Natural killer cell treated with Interleukin-12 subunit alpha and Interleukin-12 subunit beta and Interleukin-15 and Interleukin-18, amount 100 ng/mL, for 72 hours (primary cell): ENCODE measurements at regions not wholly inside any gene's neighbourhood (a gene's known extent, or its start where the extent isn't known, plus 50 kb on each side); places are given as distances from the start of the nearest gene placed in this dataset.

ENCODE experiments used
- ATAC-seq, 2 donors: fragments of 150-1000 bp; cut with Tn5 transposase in 1 of 2; sonication (Bioruptor Pico), chemical (Tn5 transposase) in 1 of 2; 2 replicates each; pipeline ENCODE4 v1.10.0; 2021
- DNase-seq: peaks from one replicate; pipeline ENCODE4 v3.0.0; 2022; ENCODE audit warnings: low spot score
- H3K27ac Mint-ChIP-seq, 2 donors: 1 replicate in 1 of 2; 2 replicates in 1 of 2; pipeline ENCODE4 v1.8.0; 2022; ENCODE audit warnings: mixed read lengths in 2 of 2, mild to moderate bottlenecking in 1 of 2, moderate library complexity in 1 of 2
- H3K27me3 Mint-ChIP-seq, 2 donors: 1 replicate in 1 of 2; 2 replicates in 1 of 2; pipeline ENCODE4 v1.8.0; 2022; ENCODE audit warnings: mixed read lengths in 2 of 2
- H3K36me3 Mint-ChIP-seq: one replicate; pipeline ENCODE4 v1.8.0; 2022; ENCODE audit warnings: mixed read lengths
- H3K4me1 Mint-ChIP-seq, 2 donors: 1 replicate in 1 of 2; 2 replicates in 1 of 2; pipeline ENCODE4 v1.8.0; 2022; ENCODE audit warnings: low read depth in 2 of 2, mixed read lengths in 2 of 2, mild to moderate bottlenecking in 1 of 2
- H3K4me3 Mint-ChIP-seq: one replicate; pipeline ENCODE4 v1.8.0; 2022; ENCODE audit warnings: mixed read lengths
- H3K9me3 Mint-ChIP-seq: 2 replicates; pipeline ENCODE4 v1.8.0; 2022; ENCODE audit warnings: mixed read lengths

DNA sequence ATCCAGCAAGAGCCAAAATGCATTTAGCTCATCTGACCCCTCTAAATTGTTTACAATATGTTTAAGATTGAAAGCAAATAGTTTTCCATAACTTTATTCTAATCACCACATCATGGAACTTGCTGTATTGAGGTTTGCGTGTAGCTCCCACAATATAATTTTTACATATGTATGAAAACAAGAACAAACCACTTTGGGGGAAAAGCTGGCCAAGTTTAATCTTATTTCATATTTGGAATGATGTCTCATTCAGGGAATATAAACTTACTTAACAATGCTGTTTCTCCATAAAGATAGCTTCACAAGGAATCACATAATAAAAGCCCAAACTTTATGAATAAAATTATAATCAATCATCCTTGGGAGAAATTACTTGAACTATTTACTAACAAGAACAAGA lies 194.6 kb upstream of the PCSK5 start:
- DNase-seq = no peak
- Mint-ChIP-seq H3K27me3 (peaks cover 0 to 2% of the 10 kb centered on the region in 2 donors), H3K36me3 (no peaks in the 10 kb centered on the region), H3K4me3 (no peak overlapping the region), H3K9me3 (no peaks in the 10 kb centered on the region), H3K27ac (no peak overlapping the region), H3K4me1 (no peaks in the 10 kb centered on the region)
- no peak for ATAC-seq

DNA sequence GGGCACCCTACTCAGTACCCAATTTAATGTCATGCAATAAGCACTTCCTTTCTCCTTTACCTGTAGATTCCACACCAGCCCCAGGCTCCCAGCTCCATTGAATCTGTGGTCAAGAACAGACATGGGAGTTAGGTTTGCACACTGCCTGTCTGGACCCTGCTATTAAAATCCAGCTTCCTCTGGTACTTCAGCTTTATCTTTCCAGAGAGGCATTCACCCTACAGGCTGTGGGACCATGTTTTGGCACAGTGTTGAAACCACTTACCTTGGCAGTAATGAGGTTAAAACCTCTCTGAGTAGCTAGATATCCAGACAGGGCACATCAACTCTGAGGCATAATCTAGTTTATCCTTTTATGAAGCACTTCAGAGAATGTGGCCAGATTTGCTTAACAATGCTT lies 191.5 kb upstream of the PCSK5 start:
- Mint-ChIP-seq H3K4me3 (no peak overlapping the region), H3K9me3 (no peaks in the 10 kb centered on the region), H3K36me3 (no peaks in the 10 kb centered on the region), H3K4me1 (no peaks in the 10 kb centered on the region), H3K27me3 (no peaks in the 10 kb centered on the region), H3K27ac (no peak overlapping the region)
- DNase-seq (no peak), ATAC-seq (no peak)

DNA sequence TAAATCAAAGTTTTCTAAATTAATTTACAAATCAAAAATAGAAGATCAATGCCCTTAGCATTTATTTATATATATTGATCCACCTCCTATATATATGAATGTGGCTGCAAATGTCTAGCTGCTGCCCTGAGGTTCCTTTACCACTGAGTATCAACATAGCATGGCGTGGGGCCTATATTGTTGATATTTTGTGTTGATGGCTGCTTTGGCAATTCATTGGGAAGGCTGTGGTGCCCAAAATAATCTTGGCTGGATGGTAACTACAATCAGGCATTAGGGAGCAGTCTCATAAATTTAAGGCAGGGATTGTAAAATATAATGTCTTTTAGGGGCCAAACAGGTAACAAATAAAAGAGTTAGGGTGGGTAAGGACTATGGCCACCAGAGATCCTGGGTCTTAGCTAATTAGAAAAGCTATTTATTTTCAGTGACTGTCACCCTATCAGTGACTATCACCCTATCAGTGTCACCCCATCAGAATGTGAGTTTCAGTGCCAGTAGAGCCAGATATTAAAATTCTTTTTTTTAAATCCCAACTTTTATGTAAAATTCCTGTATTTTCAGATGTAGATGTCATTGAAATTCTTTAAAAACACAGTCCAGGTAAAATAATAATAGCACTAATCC lies 190.7 kb upstream of the PCSK5 start:
- H3K27ac Mint-ChIP-seq = no peak overlapping the region
- H3K4me3 Mint-ChIP-seq = no peak overlapping the region
- no peak for ATAC-seq
- H3K9me3 Mint-ChIP-seq = peaks cover 1% of the 10 kb centered on the region
- DNase-seq = no peak
- no peaks in the 10 kb centered on the region for H3K36me3 Mint-ChIP-seq
- H3K4me1 Mint-ChIP-seq = no peaks in the 10 kb centered on the region
- no peaks in the 10 kb centered on the region for H3K27me3 Mint-ChIP-seq

DNA sequence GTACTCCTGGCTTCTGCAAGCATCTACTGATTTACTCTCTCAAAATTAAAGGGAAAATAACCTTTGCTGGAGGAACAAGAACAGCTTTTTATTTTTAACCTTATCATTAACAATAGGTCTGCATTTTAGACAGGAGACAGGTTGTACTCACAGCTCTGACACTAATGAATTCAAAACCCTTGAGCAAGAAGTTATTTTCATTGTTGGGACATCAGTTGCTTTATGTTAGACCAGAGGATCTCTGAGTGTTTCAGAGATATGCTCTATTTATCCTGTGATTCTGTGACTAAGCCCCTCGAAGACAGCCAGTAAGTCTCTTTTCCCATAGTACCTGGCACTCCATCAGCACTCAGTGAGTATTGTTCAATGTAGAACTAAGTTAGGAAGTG lies 190.2 kb upstream of the PCSK5 start:
- Mint-ChIP-seq H3K27me3 (no peaks in the 10 kb centered on the region), H3K36me3 (no peaks in the 10 kb centered on the region), H3K27ac (no peak overlapping the region), H3K4me3 (no peak overlapping the region), H3K9me3 (peaks cover 3% of the 10 kb centered on the region), H3K4me1 (no peaks in the 10 kb centered on the region)
- no peak for DNase-seq
- no peak for ATAC-seq

DNA sequence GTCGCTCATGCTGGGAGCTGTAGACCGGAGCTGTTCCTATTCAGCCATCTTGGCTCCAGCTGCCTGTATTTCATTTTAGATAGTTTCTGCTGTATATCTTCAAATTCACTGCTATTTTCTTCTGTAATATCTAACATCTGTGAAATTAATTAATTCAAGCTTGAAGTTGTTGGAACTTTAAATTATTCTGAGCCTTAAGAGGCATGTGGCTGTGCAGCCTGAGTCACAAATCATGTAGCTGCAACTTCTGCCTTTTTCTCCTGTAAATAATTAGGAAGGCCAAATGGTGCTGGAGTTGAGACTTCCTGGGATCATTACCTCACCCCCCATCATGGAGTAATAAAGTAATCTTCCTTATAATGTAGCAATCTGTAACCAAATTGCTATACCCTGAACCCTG lies 183.3 kb upstream of the PCSK5 start:
- ATAC-seq (no peak), DNase-seq (no peak)
- Mint-ChIP-seq H3K4me3 (no peak overlapping the region), H3K4me1 (no peaks in the 10 kb centered on the region), H3K27me3 (no peaks in the 10 kb centered on the region), H3K36me3 (no peaks in the 10 kb centered on the region), H3K9me3 (peaks cover 15% of the 10 kb centered on the region), H3K27ac (no peak overlapping the region)

DNA sequence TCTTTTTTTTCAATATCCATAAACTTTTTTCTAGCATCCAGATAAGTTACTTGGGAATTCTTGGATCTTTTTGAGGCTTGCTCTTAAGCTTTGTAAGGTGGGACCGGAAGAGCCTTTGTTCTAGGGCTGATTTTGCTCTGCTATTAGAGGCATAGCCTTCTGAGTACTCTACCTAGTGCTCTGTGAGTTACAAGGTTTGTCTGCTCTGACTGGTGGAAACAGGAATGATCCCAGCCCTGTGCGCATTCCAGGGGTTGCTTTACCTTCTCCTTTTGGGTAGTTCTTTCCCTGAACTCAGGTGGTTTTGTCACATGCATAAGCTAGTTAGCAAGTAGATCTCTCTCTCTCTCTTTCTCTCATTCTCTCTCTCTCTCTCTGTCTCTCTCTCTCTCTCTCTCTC lies 180.8 kb upstream of the PCSK5 start:
- Mint-ChIP-seq H3K27me3 (no peaks in the 10 kb centered on the region), H3K4me1 (no peaks in the 10 kb centered on the region), H3K36me3 (no peaks in the 10 kb centered on the region), H3K9me3 (peaks cover 15% of the 10 kb centered on the region), H3K4me3 (no peak overlapping the region), H3K27ac (no peak overlapping the region)
- DNase-seq (no peak), ATAC-seq (no peak)

DNA sequence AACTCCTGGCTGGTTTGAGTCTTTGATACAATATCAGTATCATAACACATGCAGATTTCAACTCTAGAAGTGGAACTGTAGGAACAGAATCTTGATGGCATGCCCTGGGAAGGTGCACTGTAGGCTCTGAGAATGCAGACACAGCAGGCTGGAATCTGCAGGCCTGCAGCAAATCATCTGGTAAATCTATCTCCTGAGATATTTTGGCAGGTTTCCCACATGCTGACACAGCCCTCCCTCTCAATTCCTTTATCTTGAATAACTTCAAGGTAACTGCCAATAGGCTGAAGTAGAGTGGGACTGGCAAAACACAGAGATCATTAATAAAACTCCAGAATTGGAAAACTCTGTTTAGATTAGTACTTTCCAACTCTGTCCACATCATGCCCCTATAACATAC lies 177.8 kb upstream of the PCSK5 start:
- H3K27ac Mint-ChIP-seq = no peak overlapping the region
- ATAC-seq = no peak
- H3K36me3 Mint-ChIP-seq = no peaks in the 10 kb centered on the region
- no peak overlapping the region for H3K4me3 Mint-ChIP-seq
- H3K4me1 Mint-ChIP-seq = no peaks in the 10 kb centered on the region
- no peaks in the 10 kb centered on the region for H3K27me3 Mint-ChIP-seq
- H3K9me3 Mint-ChIP-seq = peaks cover 7% of the 10 kb centered on the region
- no peak for DNase-seq

DNA sequence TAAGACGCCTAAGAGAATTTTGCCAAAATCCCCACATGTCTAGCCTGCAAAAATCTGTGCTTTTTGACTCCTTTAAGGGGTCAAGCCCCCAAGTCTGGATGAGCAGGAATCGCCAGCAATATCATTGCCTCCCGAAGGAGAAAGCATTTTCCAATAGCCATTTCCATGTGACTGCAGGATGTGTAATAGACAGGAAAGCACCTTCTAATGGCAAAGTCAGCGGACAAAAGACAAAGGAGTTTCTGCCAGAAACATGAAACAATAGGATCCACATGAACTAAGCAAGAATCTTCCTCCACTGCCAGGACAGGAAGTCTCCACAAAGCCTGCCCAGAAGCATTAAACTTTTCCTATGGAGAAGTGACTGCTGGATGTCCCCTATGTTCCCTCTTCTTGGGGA lies 177.1 kb upstream of the PCSK5 start:
- H3K4me3 Mint-ChIP-seq = no peak overlapping the region
- ATAC-seq (no peak), DNase-seq (no peak)
- H3K27ac Mint-ChIP-seq = no peak overlapping the region
- peaks cover 7% of the 10 kb centered on the region for H3K9me3 Mint-ChIP-seq
- H3K27me3 Mint-ChIP-seq = no peaks in the 10 kb centered on the region
- no peaks in the 10 kb centered on the region for H3K4me1 Mint-ChIP-seq
- no peaks in the 10 kb centered on the region for H3K36me3 Mint-ChIP-seq

DNA sequence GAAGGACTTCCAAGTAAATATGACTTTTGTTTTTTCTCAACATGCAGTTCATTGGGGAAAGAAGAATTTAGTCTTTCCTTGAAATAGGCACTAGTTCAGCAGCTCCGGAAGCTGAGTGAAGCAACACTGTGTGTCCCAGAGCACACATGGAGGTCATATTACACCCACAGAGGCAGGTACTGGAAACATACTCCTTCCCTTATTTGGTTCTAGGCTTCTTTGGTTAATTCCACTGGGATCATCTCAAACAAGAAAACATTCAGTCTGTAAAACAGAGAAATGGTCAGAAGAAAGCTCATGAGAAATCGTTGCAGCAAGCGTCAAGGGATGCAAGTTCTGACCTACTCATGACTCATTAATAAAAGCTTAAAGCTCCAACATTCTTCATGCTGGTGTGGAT lies 175.1 kb upstream of the PCSK5 start:
- no peak overlapping the region for H3K4me3 Mint-ChIP-seq
- H3K36me3 Mint-ChIP-seq = no peaks in the 10 kb centered on the region
- no peaks in the 10 kb centered on the region for H3K27me3 Mint-ChIP-seq

DNA sequence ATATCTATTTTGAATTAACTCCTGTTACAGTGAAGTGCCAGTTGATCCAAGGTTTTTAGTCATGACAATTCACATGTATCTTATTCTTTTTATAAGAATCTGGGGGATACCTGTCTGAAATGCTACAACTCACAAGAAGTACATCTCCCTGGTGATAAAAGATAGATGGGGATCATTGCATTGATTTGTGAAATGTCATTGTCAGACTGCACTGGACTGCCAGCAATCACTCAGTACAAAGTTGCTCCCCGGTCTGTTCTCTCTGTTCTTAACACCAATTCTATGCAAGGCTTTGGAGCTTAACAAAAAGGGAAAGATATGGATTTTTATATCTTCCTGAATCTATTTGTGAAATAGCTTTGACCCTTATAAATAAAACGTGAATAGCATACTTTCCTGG lies 171.8 kb upstream of the PCSK5 start:
- ATAC-seq (no peak), DNase-seq (no peak)
- Mint-ChIP-seq H3K27ac (no peak overlapping the region), H3K9me3 (peaks cover 3% of the 10 kb centered on the region), H3K4me1 (no peaks in the 10 kb centered on the region), H3K36me3 (no peaks in the 10 kb centered on the region), H3K4me3 (no peak overlapping the region), H3K27me3 (no peaks in the 10 kb centered on the region)

More for the DNA sequence above, 175.1 kb upstream of the PCSK5 start:
- DNase-seq (no peak), ATAC-seq (no peak)
- no peaks in the 10 kb centered on the region for H3K4me1 Mint-ChIP-seq
- H3K27ac Mint-ChIP-seq = no peak overlapping the region
- H3K9me3 Mint-ChIP-seq = peaks cover 7% of the 10 kb centered on the region

DNA sequence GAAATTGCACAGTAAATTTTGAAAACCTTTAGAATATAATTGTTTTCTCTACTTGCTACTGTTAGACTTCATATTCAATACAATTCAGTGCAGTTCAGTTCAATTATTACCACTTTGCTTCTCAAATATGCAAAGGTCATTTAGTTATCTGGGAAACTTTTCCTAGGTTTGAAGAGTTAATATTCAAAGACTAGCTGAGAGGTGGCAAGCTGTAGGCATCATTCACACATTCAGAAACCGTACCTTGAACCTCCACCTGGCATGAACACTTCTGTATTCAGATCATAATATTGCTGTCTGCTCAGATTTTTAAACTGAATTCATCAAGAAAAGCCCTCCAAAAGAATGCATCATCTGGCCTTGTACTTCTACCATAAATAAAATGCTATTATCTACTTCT lies 162.1 kb upstream of the PCSK5 start:
- no peak for ATAC-seq

DNA sequence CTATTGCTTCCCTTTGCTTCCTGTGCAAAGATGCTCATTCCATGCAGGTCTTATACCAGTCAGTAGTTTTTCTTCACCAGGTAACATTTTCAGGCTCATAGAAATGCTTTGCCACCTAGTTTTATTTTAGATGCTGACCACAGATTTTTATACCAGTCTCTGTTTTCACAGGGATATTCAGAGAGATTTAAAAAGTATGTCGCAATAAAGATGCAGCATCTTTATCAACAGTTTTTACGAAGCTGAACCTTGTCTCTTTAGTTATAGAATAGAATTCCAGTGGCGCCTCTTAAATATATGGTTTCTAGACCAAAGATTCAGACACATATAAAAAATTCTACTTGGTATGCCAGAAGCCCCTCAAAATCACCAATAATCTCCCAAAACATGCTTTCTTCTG lies 155.7 kb upstream of the PCSK5 start:
- peaks cover 6% of the 10 kb centered on the region for H3K9me3 Mint-ChIP-seq
- no peak overlapping the region for H3K4me3 Mint-ChIP-seq
- no peaks in the 10 kb centered on the region for H3K4me1 Mint-ChIP-seq
- H3K36me3 Mint-ChIP-seq = no peaks in the 10 kb centered on the region
- no peak for DNase-seq
- peaks cover 0 to 7% of the 10 kb centered on the region in 2 donors for H3K27me3 Mint-ChIP-seq
- ATAC-seq = no peak
- no peak overlapping the region for H3K27ac Mint-ChIP-seq

More for the DNA sequence above, 162.1 kb upstream of the PCSK5 start:
- DNase-seq = no peak
- Mint-ChIP-seq H3K27ac (no peak overlapping the region), H3K4me1 (no peaks in the 10 kb centered on the region), H3K4me3 (no peak overlapping the region), H3K36me3 (no peaks in the 10 kb centered on the region), H3K27me3 (no peaks in the 10 kb centered on the region), H3K9me3 (no peaks in the 10 kb centered on the region)

DNA sequence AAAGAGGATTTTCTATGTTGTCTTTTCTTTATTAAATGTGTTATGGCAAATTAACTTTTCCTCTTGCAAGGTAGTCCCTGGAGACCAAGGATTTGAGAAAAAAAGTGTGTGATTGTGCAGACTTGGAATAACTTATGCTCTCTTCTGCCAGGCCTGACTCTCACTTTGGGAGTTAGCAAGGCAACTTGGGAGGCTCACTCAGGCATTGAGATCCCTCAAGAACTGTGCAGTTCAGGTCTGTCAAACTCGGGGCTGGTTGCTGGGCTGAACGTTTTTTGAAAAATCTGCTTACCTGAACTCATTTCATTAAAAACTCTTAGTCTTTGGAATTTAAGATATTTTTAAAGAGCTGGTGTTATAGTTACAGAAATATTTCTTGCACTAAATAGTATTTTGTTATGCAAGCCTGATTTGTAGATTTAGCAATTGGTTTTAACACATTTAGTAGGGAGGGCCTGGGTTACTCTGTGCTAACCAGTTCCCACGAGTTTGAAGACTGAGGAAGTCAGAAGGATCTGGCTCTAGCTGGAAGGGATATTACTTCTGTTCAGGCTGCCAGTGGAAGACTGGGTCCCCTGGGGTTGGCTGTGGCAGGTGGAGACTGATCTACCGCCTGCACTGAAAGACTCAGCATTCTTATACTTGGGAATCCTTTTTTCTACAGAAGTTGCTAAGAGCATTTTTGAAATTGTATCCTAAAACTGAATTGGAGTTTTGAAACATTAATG lies 150.4 kb upstream of the PCSK5 start:
- ATAC-seq = no peak
- no peaks in the 10 kb centered on the region for H3K4me1 Mint-ChIP-seq
- no peaks in the 10 kb centered on the region for H3K36me3 Mint-ChIP-seq
- peaks cover 10% of the 10 kb centered on the region for H3K9me3 Mint-ChIP-seq
- H3K27me3 Mint-ChIP-seq = peaks cover 0 to 5% of the 10 kb centered on the region in 2 donors
- no peak for DNase-seq
- no peak overlapping the region for H3K27ac Mint-ChIP-seq
- no peak overlapping the region for H3K4me3 Mint-ChIP-seq

DNA sequence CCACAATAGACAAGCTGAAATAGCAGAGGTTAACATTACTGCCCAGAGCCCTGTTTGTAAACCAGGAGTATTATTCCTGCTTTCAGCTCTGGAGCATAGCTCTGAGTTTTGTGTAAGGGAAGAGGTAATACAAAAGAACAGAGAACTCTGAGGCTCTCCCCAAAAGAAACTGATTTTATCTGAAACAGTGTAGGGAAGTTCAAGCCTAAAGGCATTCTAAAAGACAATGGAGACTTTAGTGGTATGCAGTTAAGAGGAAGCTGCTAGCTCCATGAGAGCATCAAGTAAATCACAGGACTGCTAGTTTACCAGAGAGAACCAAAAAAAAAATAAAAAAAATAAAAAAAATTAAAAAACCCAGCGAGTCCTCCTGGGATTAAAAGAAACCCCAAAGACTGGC lies 146.6 kb upstream of the PCSK5 start:
- peaks cover 10% of the 10 kb centered on the region for H3K9me3 Mint-ChIP-seq
- H3K27ac Mint-ChIP-seq = no peak overlapping the region
- no peak overlapping the region for H3K4me3 Mint-ChIP-seq
- no peaks in the 10 kb centered on the region for H3K27me3 Mint-ChIP-seq
- no peak for DNase-seq
- no peaks in the 10 kb centered on the region for H3K4me1 Mint-ChIP-seq
- ATAC-seq = no peak
- no peaks in the 10 kb centered on the region for H3K36me3 Mint-ChIP-seq

DNA sequence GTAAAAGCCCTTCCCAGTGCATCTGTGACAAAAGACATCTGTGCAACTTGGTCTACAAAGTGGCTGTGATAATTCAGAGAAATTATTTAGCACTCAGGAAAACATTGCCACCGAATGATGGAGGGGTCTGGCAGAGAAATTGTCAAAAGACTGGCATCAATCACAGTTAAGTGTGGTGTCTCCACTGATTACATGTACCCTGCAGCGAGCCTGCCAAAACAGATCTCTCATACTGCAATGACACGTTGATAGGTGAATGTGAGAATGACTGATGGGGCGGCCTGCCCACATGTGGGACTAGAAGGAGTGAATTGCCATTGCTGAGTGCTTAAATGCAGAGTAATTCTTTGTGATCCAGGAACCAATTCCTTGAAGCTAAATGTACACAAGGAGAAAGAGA lies 136.4 kb upstream of the PCSK5 start:
- no peaks in the 10 kb centered on the region for H3K4me1 Mint-ChIP-seq
- H3K9me3 Mint-ChIP-seq = peaks cover 2% of the 10 kb centered on the region
- no peak overlapping the region for H3K4me3 Mint-ChIP-seq
- DNase-seq (no peak), ATAC-seq (no peak)
- H3K27me3 Mint-ChIP-seq = no peaks in the 10 kb centered on the region
- no peak overlapping the region for H3K27ac Mint-ChIP-seq
- H3K36me3 Mint-ChIP-seq = no peaks in the 10 kb centered on the region
